ENCODE measurements at regions not wholly inside any gene's neighbourhood (a gene's known extent, or its start where the extent isn't known, plus 50 kb on each side); places are given as distances from the start of the nearest gene placed in this dataset.

DNA sequence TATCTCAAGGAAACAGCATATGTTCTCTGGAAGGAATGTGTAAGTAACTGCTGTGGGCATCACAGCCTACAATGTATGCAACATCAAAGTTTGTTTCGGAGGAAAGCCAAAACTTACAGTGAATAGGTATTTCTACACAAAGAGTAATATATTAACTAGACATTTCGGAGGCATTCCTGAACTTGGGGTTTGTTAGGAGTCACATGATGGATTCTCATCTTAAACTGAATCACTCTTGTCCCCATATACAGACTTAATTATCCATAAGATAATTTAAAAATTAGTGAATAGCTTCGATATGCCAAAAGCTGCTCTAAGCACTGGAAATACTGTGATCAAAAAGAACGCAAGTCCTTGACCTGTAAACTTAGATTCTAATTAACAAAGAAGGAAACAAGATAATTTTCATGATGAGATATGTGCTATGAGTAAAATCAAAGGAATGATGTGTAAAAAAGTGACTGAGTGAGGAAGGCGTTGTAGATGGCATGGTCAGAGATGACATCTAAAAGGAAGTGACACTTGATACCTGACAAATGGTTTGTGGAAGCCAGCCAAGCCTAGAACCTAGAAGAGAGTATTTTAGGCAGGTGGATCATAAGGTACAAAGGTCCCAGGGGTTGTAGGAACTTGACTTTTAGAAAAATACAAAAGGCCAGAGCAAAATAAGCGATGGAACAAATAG lies 273.1 kb downstream of the MRPL39 start:
- H3K27me3 Mint-ChIP-seq (ENCODE audit: unreplicated experiment), result no peaks in the 10 kb centered on the region
- H3K4me1 Mint-ChIP-seq (ENCODE audit: low read depth, unreplicated experiment), result no peaks in the 10 kb centered on the region
- BruUV-seq (replicated peaks), result no TSS peak
- CTCF ChIA-PET, result no interaction called here
- no peak overlapping the region for H3K27ac Mint-ChIP-seq (ENCODE audit: unreplicated experiment)
- TF ChIP-seq, protein P1, sequence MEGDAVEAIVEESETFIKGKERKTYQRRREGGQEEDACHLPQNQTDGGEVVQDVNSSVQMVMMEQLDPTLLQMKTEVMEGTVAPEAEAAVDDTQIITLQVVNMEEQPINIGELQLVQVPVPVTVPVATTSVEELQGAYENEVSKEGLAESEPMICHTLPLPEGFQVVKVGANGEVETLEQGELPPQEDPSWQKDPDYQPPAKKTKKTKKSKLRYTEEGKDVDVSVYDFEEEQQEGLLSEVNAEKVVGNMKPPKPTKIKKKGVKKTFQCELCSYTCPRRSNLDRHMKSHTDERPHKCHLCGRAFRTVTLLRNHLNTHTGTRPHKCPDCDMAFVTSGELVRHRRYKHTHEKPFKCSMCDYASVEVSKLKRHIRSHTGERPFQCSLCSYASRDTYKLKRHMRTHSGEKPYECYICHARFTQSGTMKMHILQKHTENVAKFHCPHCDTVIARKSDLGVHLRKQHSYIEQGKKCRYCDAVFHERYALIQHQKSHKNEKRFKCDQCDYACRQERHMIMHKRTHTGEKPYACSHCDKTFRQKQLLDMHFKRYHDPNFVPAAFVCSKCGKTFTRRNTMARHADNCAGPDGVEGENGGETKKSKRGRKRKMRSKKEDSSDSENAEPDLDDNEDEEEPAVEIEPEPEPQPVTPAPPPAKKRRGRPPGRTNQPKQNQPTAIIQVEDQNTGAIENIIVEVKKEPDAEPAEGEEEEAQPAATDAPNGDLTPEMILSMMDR (IDR thresholded peaks at IDR 0.05; ENCODE audit: unreplicated experiment), result no peak
- no peak overlapping the region for H3K4me3 Mint-ChIP-seq (ENCODE audit: low read depth, unreplicated experiment)
- DNase-seq, result no peak
- H3K9me3 Mint-ChIP-seq (ENCODE audit: low read depth, unreplicated experiment), result peaks cover 2% of the 10 kb centered on the region
- H3K36me3 Mint-ChIP-seq (ENCODE audit: insufficient read depth, unreplicated experiment), result no peaks in the 10 kb centered on the region
- intact Hi-C loops (cut with micrococcal nuclease; ENCODE audit: unreplicated experiment), result no loop called here

- Mint-ChIP-seq H3K27me3 (ENCODE audit: unreplicated experiment) (no peaks in the 10 kb centered on the region), H3K9me3 (ENCODE audit: low read depth, unreplicated experiment) (peaks cover 2% of the 10 kb centered on the region), H3K27ac (ENCODE audit: unreplicated experiment) (no peak overlapping the region), H3K4me1 (ENCODE audit: low read depth, unreplicated experiment) (no peaks in the 10 kb centered on the region), H3K36me3 (ENCODE audit: insufficient read depth, unreplicated experiment) (no peaks in the 10 kb centered on the region), H3K4me3 (ENCODE audit: low read depth, unreplicated experiment) (no peak overlapping the region)
- TF ChIP-seq, protein P1 (IDR thresholded peaks at IDR 0.05; ENCODE audit: unreplicated experiment), result no peak
- no peak for DNase-seq
- BruUV-seq (replicated peaks), result no TSS peak
- CTCF ChIA-PET, result no interaction called here
- intact Hi-C loops (cut with micrococcal nuclease; ENCODE audit: unreplicated experiment), result no loop called here
Measured at GRCh38 chr21:25331286-25331685, 276.0 kb downstream of the MRPL39 start.

GRCh38 chr21:25330266-25330665 lies 277.0 kb downstream of the MRPL39 start:
- peaks cover 2% of the 10 kb centered on the region for H3K9me3 Mint-ChIP-seq (ENCODE audit: low read depth, unreplicated experiment)
- intact Hi-C loops (cut with micrococcal nuclease; ENCODE audit: unreplicated experiment), result no loop called here
- H3K27me3 Mint-ChIP-seq (ENCODE audit: unreplicated experiment), result no peaks in the 10 kb centered on the region
- no peak overlapping the region for H3K4me3 Mint-ChIP-seq (ENCODE audit: low read depth, unreplicated experiment)
- TF ChIP-seq, protein P1 (IDR thresholded peaks at IDR 0.05; ENCODE audit: unreplicated experiment), result no peak
- H3K27ac Mint-ChIP-seq (ENCODE audit: unreplicated experiment), result no peak overlapping the region
- CTCF ChIA-PET, result no interaction called here
- H3K4me1 Mint-ChIP-seq (ENCODE audit: low read depth, unreplicated experiment), result no peaks in the 10 kb centered on the region
- no peak for DNase-seq
- no TSS peak for BruUV-seq (replicated peaks)
- H3K36me3 Mint-ChIP-seq (ENCODE audit: insufficient read depth, unreplicated experiment), result no peaks in the 10 kb centered on the region

DNA sequence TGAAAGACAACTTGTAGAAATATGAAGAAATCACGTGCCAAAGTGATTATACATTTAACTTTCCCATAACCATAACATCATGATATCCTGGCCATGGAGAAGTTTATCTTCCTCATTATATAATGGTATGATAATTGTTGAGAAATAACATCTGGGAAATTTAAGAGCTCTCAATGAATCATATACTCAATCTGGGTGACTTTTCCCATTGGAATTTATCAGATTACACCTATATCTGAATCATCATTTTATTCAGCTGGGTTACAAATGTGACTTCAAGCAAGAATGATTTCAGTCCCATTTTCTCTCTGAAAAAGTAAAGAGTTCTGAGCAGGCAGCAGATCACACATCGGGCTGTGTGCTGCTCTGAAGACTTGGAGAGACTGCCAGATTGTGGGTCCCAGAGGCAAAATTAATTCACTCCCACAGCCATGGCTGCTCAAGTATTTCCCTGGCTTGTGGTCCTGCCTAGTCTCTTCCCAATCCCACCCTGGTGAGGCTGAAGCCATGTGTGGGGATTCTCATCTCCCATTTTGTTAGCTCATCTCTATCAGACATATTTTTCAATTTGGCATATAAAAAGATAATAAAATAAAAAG lies 278.0 kb downstream of the MRPL39 start:
- intact Hi-C loops (cut with micrococcal nuclease; ENCODE audit: unreplicated experiment), result no loop called here
- Mint-ChIP-seq H3K4me3 (ENCODE audit: low read depth, unreplicated experiment) (no peak overlapping the region), H3K27ac (ENCODE audit: unreplicated experiment) (no peak overlapping the region), H3K4me1 (ENCODE audit: low read depth, unreplicated experiment) (no peaks in the 10 kb centered on the region), H3K27me3 (ENCODE audit: unreplicated experiment) (no peaks in the 10 kb centered on the region), H3K36me3 (ENCODE audit: insufficient read depth, unreplicated experiment) (no peaks in the 10 kb centered on the region), H3K9me3 (ENCODE audit: low read depth, unreplicated experiment) (peaks cover 2% of the 10 kb centered on the region)
- no peak for DNase-seq
- BruUV-seq (replicated peaks), result no TSS peak
- TF ChIP-seq, protein P1 (IDR thresholded peaks at IDR 0.05; ENCODE audit: unreplicated experiment), result no peak
- CTCF ChIA-PET, result no interaction called here

Measured in Calu3 (cell line).